ENCODE measurements at regions not wholly inside any gene's neighbourhood (a gene's known extent, or its start where the extent isn't known, plus 50 kb on each side); places are given as distances from the start of the nearest gene placed in this dataset.

GRCh38 chr4:134546279-134546678 is 344.7 kb upstream of the PABPC4L start:
- H3K9me3 Mint-ChIP-seq, result peaks cover 4% of the 10 kb centered on the region
- no peaks in the 10 kb centered on the region for H3K27me3 Mint-ChIP-seq
- CTCF ChIA-PET, result no interaction called here
- no peak for TF ChIP-seq CTCF (IDR thresholded peaks at IDR 0.05)
- POLR2A ChIA-PET, result no interaction called here
- H3K36me3 Mint-ChIP-seq (ENCODE audit: low read depth), result no peaks in the 10 kb centered on the region
- no peak overlapping the region for H3K4me3 Mint-ChIP-seq
- no peak for DNase-seq
- intact Hi-C loops (cut with micrococcal nuclease), result no loop called here
- no peaks in the 10 kb centered on the region for H3K4me1 Mint-ChIP-seq (ENCODE audit: low read depth)
- no peak overlapping the region for H3K27ac Mint-ChIP-seq
- no peak for ATAC-seq

- no peaks in the 10 kb centered on the region for H3K27me3 Mint-ChIP-seq
- DNase-seq (no peak), ATAC-seq (no peak)
- H3K9me3 Mint-ChIP-seq, result peaks cover 4% of the 10 kb centered on the region
- no peaks in the 10 kb centered on the region for H3K4me1 Mint-ChIP-seq (ENCODE audit: low read depth)
- intact Hi-C loops (cut with micrococcal nuclease), result no loop called here
- no peaks in the 10 kb centered on the region for H3K36me3 Mint-ChIP-seq (ENCODE audit: low read depth)
- H3K27ac Mint-ChIP-seq, result no peak overlapping the region
- POLR2A ChIA-PET, result no interaction called here
- H3K4me3 Mint-ChIP-seq, result no peak overlapping the region
- no peak for TF ChIP-seq CTCF (IDR thresholded peaks at IDR 0.05)
- CTCF ChIA-PET, result interaction anchor here (1.2 kb wide), 1 partner anchor 11 kb away, joined by 4 read pairs; no protein-coding TSS in a partner anchor
Measured at GRCh38 chr4:134544303-134544770, 342.7 kb upstream of the PABPC4L start.

- Mint-ChIP-seq H3K36me3 (ENCODE audit: low read depth) (no peaks in the 10 kb centered on the region), H3K27me3 (no peaks in the 10 kb centered on the region), H3K4me1 (ENCODE audit: low read depth) (no peaks in the 10 kb centered on the region), H3K9me3 (peaks cover 2% of the 10 kb centered on the region), H3K4me3 (no peak overlapping the region), H3K27ac (no peak overlapping the region)
- no peak for DNase-seq
- intact Hi-C loops (cut with micrococcal nuclease), result no loop called here
- POLR2A ChIA-PET, result no interaction called here
- no peak for ATAC-seq
- CTCF ChIA-PET, result no interaction called here
- TF ChIP-seq CTCF (IDR thresholded peaks at IDR 0.05), result no peak
Measured at GRCh38 chr4:134540588-134540987, 339.0 kb upstream of the PABPC4L start.

GRCh38 chr4:134539729-134540231 is 338.2 kb upstream of the PABPC4L start:
- no peaks in the 10 kb centered on the region for H3K27me3 Mint-ChIP-seq
- H3K36me3 Mint-ChIP-seq (ENCODE audit: low read depth), result no peaks in the 10 kb centered on the region
- no peak overlapping the region for H3K4me3 Mint-ChIP-seq
- ChIA-PET CTCF (no interaction called here), POLR2A (no interaction called here)
- no peaks in the 10 kb centered on the region for H3K4me1 Mint-ChIP-seq (ENCODE audit: low read depth)
- H3K27ac Mint-ChIP-seq, result no peak overlapping the region
- intact Hi-C loops (cut with micrococcal nuclease), result no loop called here
- peaks cover 2% of the 10 kb centered on the region for H3K9me3 Mint-ChIP-seq
- no peak for ATAC-seq
- DNase-seq, result no peak
- TF ChIP-seq CTCF (IDR thresholded peaks at IDR 0.05), result no peak

- Mint-ChIP-seq H3K36me3 (ENCODE audit: low read depth) (no peaks in the 10 kb centered on the region), H3K9me3 (peaks cover 3% of the 10 kb centered on the region), H3K27ac (no peak overlapping the region), H3K4me1 (ENCODE audit: low read depth) (no peaks in the 10 kb centered on the region), H3K27me3 (no peaks in the 10 kb centered on the region), H3K4me3 (no peak overlapping the region)
- ChIA-PET POLR2A (no interaction called here), CTCF (no interaction called here)
- intact Hi-C loops (cut with micrococcal nuclease), result no loop called here
- ATAC-seq (no peak), DNase-seq (no peak)
- TF ChIP-seq CTCF (IDR thresholded peaks at IDR 0.05), result no peak
Measured at GRCh38 chr4:134537701-134538100, 336.1 kb upstream of the PABPC4L start.

Measured in activated CD8-positive, alpha-beta T cell treated with anti-CD3 and anti-CD28 coated beads for 36 hours (primary cell).